Tibial artery (tissue), 4 donors: ENCODE measurements at regions not wholly inside any gene's neighbourhood (a gene's known extent, or its start where the extent isn't known, plus 50 kb on each side); places are given as distances from the start of the nearest gene placed in this dataset.

Experiments used
- DNase-seq, 2 donors: peaks; one replicate each; pipeline ENCODE4 v3.0.0-alpha.2; 2019
- H3K27ac ChIP-seq, 2 donors: fragments of 200-600 bp; sonication (generic) in 1 of 2; 1 replicate in 1 of 2; 2 replicates in 1 of 2; pipeline ENCODE4 v1.5.1; 2018 to 2019; ENCODE audit warnings: mild to moderate bottlenecking in 1 of 2
- H3K27me3 ChIP-seq, 2 donors: fragments of 200-600 bp; sonication (generic) in 1 of 2; one replicate each; pipeline versions ENCODE4 v1.5.1 to v1.6.0; 2016 to 2019
- H3K36me3 ChIP-seq, 3 donors: fragments of 200-600 bp; sonication (generic) in 2 of 3; one replicate each; pipeline ENCODE4 v1.5.1; 2016 to 2019; ENCODE audit warnings: mild to moderate bottlenecking in 2 of 3
- H3K4me1 ChIP-seq, 4 donors: fragments of 200-600 bp; sonication (generic) in 2 of 4; 1 replicate in 3 of 4; 2 replicates in 1 of 4; pipeline ENCODE4 v1.5.1; 2016 to 2019
- H3K4me3 ChIP-seq, 2 donors: fragments of 200-600 bp; sonication (generic) in 1 of 2; 1 replicate in 1 of 2; 2 replicates in 1 of 2; pipeline ENCODE4 v1.5.1; 2018 to 2019; ENCODE audit warnings: mild to moderate bottlenecking in 2 of 2
- H3K9me3 ChIP-seq, 3 donors: fragments of 200-600 bp; sonication (generic) in 1 of 3; one replicate each; pipeline ENCODE4 v1.5.1; 2016 to 2019
- CTCF ChIP-seq, 2 experiments: fragments of 200-600 bp in 1 of 2; fragments of 450-650 bp in 1 of 2; IDR thresholded peaks; one replicate each; pipeline ENCODE4 v1.5.1; 2017 to 2019; ENCODE audit warnings: antibody characterized with exemption in 2 of 2, mild to moderate bottlenecking in 1 of 2, moderate library complexity in 1 of 2
- intact Hi-C: fragments of 100-400 bp; cut with DNase I; formaldehyde crosslinking; loops from one replicate; pipeline ENCODE4 v1.15.0; 2023; ENCODE audit warnings: low total_unique reads

- intact Hi-C loops: no loop called here
- Histone ChIP-seq H3K27ac (no peak overlapping the region), H3K4me3 (no peak overlapping the region), H3K4me1 (no peaks in the 10 kb centered on the region), H3K27me3 (peaks cover 0 to 2% of the 10 kb centered on the region in 2 donors), H3K36me3 (no peaks in the 10 kb centered on the region), H3K9me3 (peaks cover 0 to 4% (median 0%) of the 10 kb centered on the region in 3 donors)
- DNase-seq: no peak
- TF ChIP-seq CTCF (IDR thresholded peaks at IDR 0.05): no peak
These were observed 286.1 kb upstream of the IRX1 start for GRCh38 chr5:3309538-3309937.

GRCh38 chr5:3307982-3308621, 287.5 kb upstream of the IRX1 start:
- no peak for DNase-seq
- Histone ChIP-seq H3K4me1 (no peaks in the 10 kb centered on the region), H3K27me3 (peaks cover 0 to 2% of the 10 kb centered on the region in 2 donors), H3K27ac (no peak overlapping the region), H3K9me3 (peaks cover 0 to 4% (median 0%) of the 10 kb centered on the region in 3 donors), H3K4me3 (no peak overlapping the region), H3K36me3 (no peaks in the 10 kb centered on the region)
- no peak for TF ChIP-seq CTCF (IDR thresholded peaks at IDR 0.05)
- intact Hi-C loops: no loop called here

- no peak for DNase-seq
- H3K4me1 ChIP-seq: no peaks in the 10 kb centered on the region
- peaks cover 0 to 2% of the 10 kb centered on the region in 2 donors for H3K27me3 ChIP-seq
- H3K4me3 ChIP-seq: no peak overlapping the region
- intact Hi-C loops: no loop called here
- H3K36me3 ChIP-seq: no peaks in the 10 kb centered on the region
- H3K9me3 ChIP-seq: no peaks in the 10 kb centered on the region
- no peak for TF ChIP-seq CTCF (IDR thresholded peaks at IDR 0.05)
- no peak overlapping the region for H3K27ac ChIP-seq
These were observed 290.2 kb upstream of the IRX1 start for GRCh38 chr5:3305432-3305831.

GRCh38 chr5:3304346-3304745, 291.3 kb upstream of the IRX1 start:
- H3K4me1 ChIP-seq: no peaks in the 10 kb centered on the region
- no peak for DNase-seq
- no peak overlapping the region for H3K27ac ChIP-seq
- intact Hi-C loops: no loop called here
- no peaks in the 10 kb centered on the region for H3K9me3 ChIP-seq
- TF ChIP-seq CTCF (IDR thresholded peaks at IDR 0.05): no peak
- H3K4me3 ChIP-seq: no peak overlapping the region
- H3K27me3 ChIP-seq: peaks cover 0 to 4% of the 10 kb centered on the region in 2 donors
- no peaks in the 10 kb centered on the region for H3K36me3 ChIP-seq

GRCh38 chr5:3303777-3304176, 291.9 kb upstream of the IRX1 start:
- Histone ChIP-seq H3K9me3 (no peaks in the 10 kb centered on the region), H3K4me1 (no peaks in the 10 kb centered on the region), H3K36me3 (no peaks in the 10 kb centered on the region), H3K27me3 (peaks cover 0 to 6% of the 10 kb centered on the region in 2 donors), H3K27ac (no peak overlapping the region), H3K4me3 (no peak overlapping the region)
- no peak for DNase-seq
- TF ChIP-seq CTCF (IDR thresholded peaks at IDR 0.05): no peak
- intact Hi-C loops: no loop called here

GRCh38 chr5:3302228-3302627, 293.4 kb upstream of the IRX1 start:
- H3K4me1 ChIP-seq: no peaks in the 10 kb centered on the region
- no peak overlapping the region for H3K27ac ChIP-seq
- no peak for TF ChIP-seq CTCF (IDR thresholded peaks at IDR 0.05)
- H3K27me3 ChIP-seq: peaks cover 0 to 4% of the 10 kb centered on the region in 2 donors
- intact Hi-C loops: no loop called here
- H3K36me3 ChIP-seq: no peaks in the 10 kb centered on the region
- DNase-seq: no peak
- H3K9me3 ChIP-seq: no peaks in the 10 kb centered on the region
- no peak overlapping the region for H3K4me3 ChIP-seq
